GM18505 (cell line): ENCODE measurements at regions not wholly inside any gene's neighbourhood (a gene's known extent, or its start where the extent isn't known, plus 50 kb on each side); places are given as distances from the start of the nearest gene placed in this dataset.
"Not testable (repeated sequence)": the region's sequence is repeated elsewhere in the genome, so short reads cannot be mapped to it uniquely, and the experiment has no call there.

Experiments used
- ATAC-seq: cut with Tn5 transposase; IDR thresholded peaks from one replicate; pipeline ENCODE4 v1.9.1; 2021; ENCODE audit not compliant: unreplicated experiment
- POLR2A ChIP-seq: IDR thresholded peaks from 4 replicates; pipeline ENCODE4 v1.6.1; 2011; ENCODE audit warnings: borderline replicate concordance; ENCODE audit not compliant: insufficient read depth, insufficient read length; ENCODE audit errors: extremely low read depth

- no peak for ATAC-seq
- no peak for TF ChIP-seq POLR2A
Observed at GRCh38 chr3:25178672-25179071, 249.4 kb upstream of the RARB start.

- TF ChIP-seq POLR2A, result no peak
- no peak for ATAC-seq
Observed at GRCh38 chr3:25181096-25181495, 247.0 kb upstream of the RARB start.

DNA sequence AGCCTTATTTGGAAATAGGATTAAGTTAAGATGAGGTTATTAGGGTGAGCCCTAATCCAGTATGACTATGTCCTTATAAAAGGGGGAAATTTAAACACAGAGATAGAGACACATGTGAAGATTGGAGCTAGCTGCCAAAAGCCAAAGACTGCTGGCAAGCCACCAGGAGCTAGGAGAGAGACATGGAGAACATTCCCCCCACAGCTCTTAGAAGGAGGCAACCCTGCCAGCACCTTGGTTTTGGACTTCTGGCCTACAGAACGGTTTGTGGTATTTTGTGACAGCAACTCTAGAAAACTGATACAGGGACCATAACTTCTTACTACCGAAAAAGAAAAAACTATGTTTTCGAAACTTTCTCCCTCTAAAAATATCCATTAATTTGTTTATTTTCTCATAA is 245.3 kb upstream of the RARB start:
- ATAC-seq, result no peak
- TF ChIP-seq POLR2A, result no peak

- ATAC-seq, result no peak
- TF ChIP-seq POLR2A, result no peak
Observed at GRCh38 chr3:25184641-25185250, 243.3 kb upstream of the RARB start.

DNA sequence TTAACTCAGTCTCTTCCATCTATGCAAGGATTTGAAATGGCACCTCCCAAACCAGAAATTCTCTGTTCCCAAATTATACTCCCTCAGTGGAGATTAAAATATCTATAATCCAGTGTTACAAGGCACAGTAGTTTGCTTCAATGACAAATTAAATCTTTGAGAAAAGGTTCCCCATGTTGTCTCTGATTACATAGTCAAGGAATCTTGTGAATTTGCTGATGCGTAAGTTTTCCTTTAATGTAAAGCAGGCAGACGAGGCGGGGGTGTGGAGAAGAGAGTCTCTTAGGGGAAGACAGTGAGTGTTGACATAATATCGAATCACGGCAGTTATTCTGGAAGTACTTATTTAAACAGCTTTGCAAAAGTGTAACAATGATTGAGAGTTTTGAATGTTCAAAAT is 236.4 kb upstream of the RARB start:
- TF ChIP-seq POLR2A, result no peak
- ATAC-seq, result no peak

DNA sequence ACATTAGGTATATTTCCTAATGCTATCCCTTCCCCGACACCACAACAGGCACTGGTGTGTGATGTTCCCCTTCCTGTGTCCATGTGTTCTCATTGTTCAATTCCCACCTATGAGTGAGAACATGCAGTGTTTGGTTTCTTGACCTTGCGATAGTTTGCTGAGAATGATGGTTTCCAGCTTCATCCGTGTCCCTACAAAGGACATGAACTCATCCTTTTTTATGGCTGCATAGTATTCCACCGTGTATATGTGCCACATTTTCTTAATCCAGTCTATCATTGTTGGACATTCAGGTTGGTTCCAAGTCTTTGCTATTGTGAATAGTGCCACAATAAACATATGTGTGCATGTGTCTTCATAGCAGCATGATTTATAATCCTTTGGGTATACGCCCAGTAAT is 228.5 kb upstream of the RARB start:
- not testable (repeated sequence) for ATAC-seq

GRCh38 chr3:25212736-25213135 is 215.3 kb upstream of the RARB start:
- no peak for ATAC-seq
- TF ChIP-seq POLR2A, result no peak

DNA sequence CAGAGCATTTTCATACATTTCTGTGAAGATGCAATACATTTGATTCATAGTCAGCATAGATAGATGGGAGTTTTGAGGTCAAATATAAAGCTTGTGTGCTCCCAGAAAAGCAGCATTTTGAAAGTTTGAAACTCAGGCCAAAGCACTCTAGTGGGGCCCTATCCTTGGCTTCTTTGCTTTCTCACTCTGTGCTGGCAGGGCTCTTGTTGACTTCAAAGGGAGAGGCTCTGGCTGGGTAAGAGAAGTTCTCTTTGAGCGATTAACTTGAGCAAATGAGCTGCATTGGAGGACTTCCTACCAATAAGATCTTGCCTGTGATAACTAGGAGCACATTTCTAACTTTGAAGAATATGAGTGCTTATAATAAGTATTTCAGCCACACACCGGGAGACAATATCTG is 214.0 kb upstream of the RARB start:
- no peak for TF ChIP-seq POLR2A
- no peak for ATAC-seq

DNA sequence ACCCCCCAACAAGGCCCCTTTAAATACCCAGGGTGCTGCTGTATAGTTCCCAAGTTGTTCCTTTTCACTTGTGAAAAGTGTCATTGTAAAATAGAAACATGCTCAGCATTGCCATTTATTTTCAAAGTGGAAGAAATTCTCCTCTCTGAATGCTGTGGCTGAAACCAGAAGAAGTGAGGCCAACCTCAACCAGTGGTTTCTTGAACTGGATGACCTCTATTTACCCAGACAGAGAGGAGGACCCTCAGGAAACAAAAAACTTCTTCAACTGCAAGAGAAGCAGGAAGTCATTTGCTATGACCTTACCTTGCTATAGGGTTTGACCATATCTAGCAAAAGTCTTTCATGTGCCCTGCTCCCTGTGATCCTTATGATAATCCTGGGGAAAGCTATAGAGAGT is 209.7 kb upstream of the RARB start:
- no peak for ATAC-seq
- TF ChIP-seq POLR2A, result no peak

GRCh38 chr3:25226747-25227146 is 201.3 kb upstream of the RARB start:
- TF ChIP-seq POLR2A, result no peak
- ATAC-seq, result no peak

DNA sequence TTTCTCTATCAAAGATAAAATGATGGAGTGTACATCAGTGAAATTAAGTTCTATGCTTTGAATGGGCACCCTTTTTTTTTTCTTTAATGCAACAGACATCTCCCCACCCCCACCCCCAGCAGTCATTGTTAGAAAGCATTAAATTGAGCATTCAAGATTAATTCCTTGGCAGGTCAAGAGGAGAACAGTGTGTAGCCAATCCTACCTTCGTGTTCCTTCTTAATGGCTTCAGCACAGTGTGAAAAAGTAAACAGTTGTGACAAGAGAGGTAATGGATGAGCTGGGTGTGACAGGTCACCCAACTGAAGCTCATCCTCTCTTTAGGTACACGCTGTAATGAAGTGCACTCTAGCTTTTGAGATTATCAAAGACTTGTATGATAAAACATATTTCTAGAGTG is 198.5 kb upstream of the RARB start:
- TF ChIP-seq POLR2A, result no peak
- ATAC-seq, result no peak

DNA sequence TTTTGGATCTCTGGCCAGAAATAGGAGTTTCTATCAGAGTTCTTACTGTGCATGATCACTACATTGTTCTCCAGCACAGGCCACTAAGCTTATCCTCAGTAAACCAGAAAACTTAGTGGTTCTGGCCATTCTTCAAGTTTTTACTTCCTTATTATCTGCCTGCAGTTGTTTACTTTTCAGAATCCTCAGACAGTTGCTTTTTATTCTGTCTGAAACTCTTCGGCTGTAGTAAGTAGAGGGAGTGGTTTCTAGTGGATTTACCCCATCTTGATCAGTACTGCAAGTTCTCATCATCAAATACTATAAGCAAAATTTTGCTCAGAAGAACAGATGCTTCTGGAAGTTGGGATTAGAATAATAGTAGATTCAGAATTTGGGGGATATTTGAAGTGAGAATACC is 193.0 kb upstream of the RARB start:
- TF ChIP-seq POLR2A, result no peak
- ATAC-seq, result no peak

GRCh38 chr3:25235466-25235865 is 192.6 kb upstream of the RARB start:
- ATAC-seq, result no peak
- no peak for TF ChIP-seq POLR2A

GRCh38 chr3:25237602-25238001 is 190.5 kb upstream of the RARB start:
- TF ChIP-seq POLR2A, result no peak
- ATAC-seq, result no peak

DNA sequence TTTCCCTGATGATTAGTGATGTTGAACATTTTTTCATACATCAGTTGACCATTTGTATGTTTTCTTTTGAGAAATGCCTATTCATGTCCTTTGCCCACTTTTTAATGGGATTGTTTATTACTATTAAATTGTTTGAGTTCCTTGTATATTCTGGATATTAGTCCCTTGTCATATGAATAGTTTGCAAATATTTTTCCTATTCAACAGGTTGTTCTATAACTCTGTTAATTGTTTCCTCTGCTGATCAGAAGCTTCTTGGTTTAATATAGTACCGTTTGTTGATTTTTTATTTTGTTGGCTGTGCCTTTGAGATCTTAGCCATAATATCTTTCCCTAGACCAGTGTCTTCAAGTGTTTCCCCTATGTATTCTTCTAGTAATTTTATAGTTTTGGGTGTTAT is 189.0 kb upstream of the RARB start:
- ATAC-seq, result no peak
- TF ChIP-seq POLR2A, result no peak

DNA sequence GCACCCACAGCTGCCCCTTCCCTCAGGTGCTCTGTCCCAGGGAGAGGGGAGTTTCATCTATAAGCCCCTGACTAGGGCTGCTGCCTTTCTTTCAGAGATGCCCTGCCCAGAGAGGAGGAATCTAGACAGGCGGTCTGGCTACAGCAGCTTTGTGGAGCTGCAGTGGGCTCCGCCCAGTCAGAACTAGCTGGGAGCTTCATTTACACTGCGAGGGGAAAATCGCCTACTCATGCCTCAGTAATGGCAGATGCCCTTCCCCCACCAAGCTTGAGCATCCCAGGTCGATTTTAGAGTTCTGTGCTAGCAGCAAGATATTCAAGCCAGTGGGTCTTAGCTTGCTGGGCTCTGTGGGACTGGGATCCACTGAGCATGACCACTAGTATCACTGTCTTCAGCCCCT is 181.2 kb upstream of the RARB start:
- ATAC-seq, result no peak
- TF ChIP-seq POLR2A, result no peak

GRCh38 chr3:25252291-25252690 is 175.8 kb upstream of the RARB start:
- TF ChIP-seq POLR2A, result no peak
- ATAC-seq, result no peak
